OCI-M2 (cell line): ENCODE measurements at regions not wholly inside any gene's neighbourhood (a gene's known extent, or its start where the extent isn't known, plus 50 kb on each side); places are given as distances from the start of the nearest gene placed in this dataset.

Experiments
- DNase-seq: peaks from one replicate; lab custom pipeline; 2025; ENCODE audit not compliant: unreplicated experiment; lab: John Stamatoyannopoulos, UW

DNA sequence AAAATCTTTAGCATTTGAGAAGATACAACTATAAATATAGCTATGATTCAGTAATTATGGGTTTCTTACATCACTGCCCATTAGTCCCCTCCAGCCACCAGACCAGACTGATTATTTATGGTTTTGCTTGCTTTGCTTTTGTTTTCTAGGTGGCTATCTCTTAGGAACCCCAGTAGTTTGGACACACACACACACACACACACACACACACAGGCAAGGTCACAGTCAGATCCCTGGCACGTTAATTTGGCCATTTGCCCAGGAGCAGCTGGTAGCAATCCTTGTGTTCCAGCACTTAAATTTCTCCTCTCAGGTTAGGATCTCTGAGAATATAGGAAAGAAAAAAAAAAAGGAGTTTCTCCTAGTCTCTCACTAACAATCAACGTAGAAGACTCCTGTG, 90.2 kb upstream of the RESF1 start:
- DNase-seq = no peak

DNA sequence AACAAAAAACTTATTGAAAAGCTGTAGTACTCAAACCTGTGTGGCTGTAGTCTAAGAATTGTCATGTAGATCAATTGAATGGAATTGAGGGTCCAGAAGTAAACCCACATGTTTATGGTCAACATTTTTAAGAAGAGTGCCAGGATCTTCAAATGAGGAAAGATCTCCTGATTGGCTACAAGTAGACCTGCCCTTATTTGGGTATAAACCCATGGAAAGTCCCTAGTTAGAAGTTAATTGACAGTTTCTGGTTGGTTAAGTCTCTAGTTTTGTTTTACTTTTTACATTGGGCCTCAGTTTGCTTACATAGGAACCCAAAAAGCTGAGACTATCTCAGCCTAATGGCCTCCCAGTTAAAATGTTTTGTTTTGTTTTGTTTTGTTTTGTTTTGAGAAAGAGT, 91.9 kb upstream of the RESF1 start:
- no peak for DNase-seq

DNA sequence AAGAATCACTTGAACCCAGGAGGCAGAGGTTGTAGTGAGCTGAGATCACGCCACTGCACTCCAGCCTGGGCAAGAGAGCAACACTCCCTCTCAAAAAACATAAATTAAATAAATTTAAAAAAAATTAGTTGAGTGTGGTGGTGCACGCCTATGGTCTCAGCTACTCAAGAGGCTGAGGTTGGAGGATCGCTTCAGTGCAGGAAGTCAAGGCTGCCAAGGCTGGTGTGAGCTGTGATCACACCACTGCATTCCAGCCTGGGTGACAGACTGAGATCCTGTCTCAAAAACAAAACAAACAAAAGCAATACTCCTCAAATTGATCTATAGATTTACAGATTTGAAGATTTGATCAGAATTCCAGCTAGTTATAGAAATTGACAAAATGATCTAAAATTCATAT, 92.7 kb upstream of the RESF1 start:
- no peak for DNase-seq

DNA sequence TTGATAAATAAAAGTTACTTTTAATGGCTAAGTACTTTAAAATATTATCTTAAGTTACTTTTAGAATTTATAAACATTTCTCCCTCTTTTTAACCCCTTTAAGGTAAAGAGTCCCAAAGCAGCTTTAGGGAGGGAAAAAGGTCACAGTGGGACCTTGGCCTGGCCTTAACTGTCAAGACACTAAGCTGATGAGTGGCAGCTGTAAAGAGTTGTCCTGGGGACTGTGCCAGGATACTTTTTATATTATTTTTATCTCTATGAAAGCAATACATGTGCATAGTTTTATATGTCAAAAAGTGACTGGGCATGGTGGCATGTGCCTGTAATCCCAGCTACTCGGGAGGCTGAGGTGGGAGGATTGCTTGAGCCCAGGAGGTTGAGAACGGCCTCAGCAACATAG, 94.2 kb upstream of the RESF1 start:
- no peak for DNase-seq

DNA sequence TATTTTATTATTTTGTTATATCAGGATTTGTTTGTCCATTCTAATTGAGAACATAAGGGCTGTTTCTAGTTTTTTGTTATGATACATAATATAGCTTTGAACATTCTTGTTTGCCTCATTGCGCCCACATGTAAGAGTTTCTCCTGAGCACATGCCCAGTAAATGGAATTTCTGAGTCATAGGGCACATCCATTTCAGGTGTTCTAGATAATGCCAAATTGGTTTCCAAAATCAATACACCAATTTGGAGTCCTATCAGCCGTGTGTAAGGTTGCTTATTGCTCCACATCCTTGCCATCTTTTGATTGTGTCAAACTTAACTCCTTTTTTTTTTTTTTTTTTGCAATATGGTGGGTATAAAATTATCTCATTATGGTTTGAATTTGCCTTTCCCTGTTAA, 97.9 kb upstream of the RESF1 start:
- DNase-seq = no peak

DNA sequence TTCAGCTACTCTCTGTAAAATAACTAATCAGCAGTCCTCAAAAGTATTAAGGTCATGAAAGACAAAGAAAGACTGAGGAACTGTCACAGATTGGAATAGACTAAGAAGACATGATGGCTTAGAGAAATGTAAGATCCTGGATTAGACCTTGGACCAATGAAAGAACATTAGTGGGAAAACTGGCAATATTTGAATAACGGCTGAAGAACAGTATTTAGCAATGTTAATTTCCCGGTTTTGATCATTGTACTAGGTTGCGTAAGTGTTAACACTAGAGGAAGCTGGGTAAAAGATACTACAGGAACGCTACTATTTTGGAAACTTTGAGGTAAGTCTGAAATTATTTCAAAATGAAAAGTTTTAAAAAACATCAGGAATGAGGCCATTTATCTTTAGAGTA, 98.8 kb upstream of the RESF1 start:
- no peak for DNase-seq

GRCh38 chr12:31859232-31859977, 99.8 kb upstream of the RESF1 start:
- no peak for DNase-seq

DNA sequence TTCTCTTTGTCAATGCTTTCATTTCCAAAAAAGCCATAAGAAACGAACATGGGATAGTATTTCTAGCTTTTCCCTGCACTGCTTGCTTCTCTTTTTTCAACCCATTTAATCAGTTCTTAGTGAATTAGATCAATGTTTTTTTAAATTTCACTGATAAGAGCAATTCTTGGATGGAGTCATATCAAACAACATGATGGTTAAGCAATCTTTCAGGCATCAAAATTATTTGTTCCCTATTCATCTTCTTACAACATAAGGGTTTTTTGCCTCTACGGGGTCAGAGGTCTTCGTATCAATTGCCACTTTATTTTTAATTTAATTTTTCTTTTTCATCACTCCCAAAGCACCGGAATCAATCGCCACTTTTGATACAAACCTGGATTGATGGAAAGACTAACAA, 103.8 kb upstream of the RESF1 start:
- DNase-seq = no peak

- no peak for DNase-seq
These were observed 105.2 kb upstream of the RESF1 start for GRCh38 chr12:31853977-31854376.

DNA sequence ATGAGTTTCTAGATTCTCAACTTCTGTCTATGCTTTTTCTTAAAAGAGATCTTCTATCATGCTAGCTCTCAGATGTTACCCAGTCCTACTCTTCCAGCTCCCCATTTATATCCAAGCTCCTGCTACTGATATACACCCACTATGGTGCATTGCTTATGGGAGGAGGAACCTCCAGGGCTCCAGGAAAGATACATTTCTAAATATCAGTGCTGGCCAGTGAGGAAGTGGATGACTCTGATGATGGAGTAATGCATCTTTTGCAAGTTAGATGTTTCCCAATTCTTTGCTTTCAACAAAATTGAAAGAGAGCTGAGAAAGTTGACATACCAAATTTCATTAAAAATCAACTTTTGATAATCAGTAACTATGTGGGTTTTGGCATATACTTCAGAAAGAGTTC, 105.7 kb upstream of the RESF1 start:
- no peak for DNase-seq

DNA sequence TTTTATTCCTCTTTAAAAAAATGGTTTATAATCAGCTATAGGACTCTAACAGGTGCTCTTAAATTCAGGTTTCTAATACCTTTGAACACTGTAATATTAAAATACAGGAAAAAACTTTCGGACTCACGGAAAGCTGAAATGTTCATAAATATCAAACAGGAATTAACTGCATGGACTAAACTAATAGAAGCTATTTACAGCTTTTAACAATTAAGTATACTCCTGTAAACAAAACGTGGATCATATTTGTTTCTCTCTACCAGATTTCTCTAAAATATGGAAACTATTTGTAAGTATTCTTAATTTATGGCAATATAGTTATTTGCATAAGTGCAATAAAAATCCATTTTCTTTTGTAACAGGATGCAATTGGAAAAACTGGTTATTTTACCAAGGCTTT, 108.9 kb upstream of the RESF1 start:
- no peak for DNase-seq

- no peak for DNase-seq
These were observed 110.0 kb upstream of the RESF1 start for GRCh38 chr12:31849090-31849687.

DNA sequence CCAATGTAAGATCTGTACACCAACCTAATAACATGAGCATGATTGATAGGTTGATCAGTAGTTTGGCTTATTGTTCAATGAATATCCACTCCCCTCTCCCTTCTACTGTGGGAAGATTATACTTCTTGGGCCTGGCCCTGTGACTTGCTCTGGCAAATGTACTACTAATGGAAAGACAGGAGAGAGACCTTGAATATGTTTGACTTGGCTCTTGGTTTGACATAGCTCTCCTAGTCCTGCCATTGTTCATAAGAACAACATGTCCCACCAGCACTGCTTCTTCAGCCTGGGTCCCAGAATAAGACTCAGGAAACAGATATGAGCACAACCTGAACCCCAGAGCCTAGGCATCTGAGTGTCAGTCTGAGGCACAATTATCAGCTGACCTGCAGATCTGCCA, 112.8 kb upstream of the RESF1 start:
- DNase-seq = no peak

GRCh38 chr12:31845613-31846322, 113.4 kb upstream of the RESF1 start:
- no peak for DNase-seq

DNA sequence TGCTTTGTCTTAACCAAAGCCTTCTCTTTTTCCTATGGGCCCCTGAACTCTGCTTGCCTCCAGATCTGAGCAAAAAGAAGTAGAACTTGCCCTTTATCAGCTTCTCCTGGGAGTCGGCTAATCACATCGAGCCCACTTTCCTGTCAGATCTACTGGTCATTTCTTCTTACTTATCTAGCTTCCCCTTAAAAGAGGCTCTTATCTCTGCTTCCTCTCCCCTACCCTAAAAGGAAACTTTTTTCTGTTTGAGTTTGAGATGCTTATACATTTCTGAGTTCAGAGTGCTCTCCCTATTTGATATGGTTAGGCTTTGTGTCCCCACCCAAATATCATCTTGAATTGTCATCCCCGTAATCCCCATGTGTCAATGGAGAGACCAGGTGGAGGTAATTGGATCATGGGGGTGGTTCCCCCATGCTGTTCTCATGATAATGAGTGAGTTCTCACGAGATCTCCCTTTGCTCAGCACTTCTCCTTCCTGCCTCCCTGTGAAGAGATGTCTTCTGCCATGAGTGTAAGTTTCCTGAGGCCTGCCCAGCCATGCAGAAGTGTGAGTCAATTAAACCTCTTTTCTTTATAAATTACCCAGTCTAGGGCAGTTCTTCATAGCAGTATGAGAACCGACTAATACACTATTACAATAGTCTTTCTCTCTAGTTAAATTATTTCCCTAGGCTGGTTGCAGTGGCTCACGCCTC, 114.7 kb upstream of the AMN1 start:
- no peak for DNase-seq

DNA sequence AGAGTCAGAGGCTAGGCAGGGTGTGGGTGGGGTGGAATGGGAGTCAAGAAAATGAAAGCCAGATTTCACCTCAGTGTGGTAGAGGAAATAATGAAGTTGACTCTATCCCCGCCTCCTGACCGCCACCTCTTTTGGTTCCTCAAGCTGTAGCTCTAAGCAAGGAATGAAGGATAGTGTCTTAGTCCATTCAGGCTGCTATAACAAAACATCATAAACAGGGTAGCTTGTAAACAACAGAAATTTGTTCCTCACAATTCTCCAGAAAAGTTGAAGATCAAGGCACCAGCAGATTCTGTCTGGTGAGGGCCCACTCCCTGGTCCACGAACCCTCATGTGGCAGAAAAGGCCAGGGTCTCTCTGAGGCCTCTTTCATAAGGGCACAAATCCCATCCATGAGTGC, 109.1 kb upstream of the AMN1 start:
- no peak for DNase-seq

DNA sequence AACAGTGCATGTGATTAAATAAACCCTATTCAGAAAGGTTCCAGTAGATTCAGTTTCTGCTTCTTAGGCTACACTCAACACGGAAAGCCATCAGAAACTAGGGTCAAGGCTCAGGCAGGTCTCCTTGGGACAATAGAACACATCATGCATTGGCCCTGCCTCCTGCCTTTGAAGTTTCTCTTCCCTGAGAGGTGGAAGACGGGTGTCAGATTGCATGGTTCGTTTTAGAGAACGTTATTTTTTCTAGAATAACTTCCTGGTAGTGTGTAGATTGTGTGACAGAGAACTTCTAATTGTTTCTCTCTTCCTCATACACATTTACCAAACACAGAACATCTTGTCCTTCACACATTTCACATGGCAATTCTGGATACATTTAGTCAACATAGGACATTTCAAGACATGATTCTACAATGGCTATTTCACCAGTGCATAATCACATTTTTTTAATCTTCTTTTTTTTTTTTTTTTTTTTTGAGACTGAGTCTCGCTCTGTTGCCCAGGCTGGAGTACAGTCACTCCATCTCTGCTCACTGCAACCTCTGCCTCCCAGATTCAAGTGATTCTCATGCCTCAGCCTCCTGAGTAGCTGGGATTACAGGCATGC, 106.6 kb upstream of the AMN1 start:
- DNase-seq = no peak

- no peak for DNase-seq
These were observed 105.3 kb upstream of the AMN1 start for GRCh38 chr12:31834150-31834549.

GRCh38 chr12:31832740-31833729, 104.2 kb upstream of the AMN1 start:
- peak; percentile 32 for DNase-seq

GRCh38 chr12:31828071-31828470, 99.2 kb upstream of the AMN1 start:
- no peak for DNase-seq
